ENCODE measurements at regions not wholly inside any gene's neighbourhood (a gene's known extent, or its start where the extent isn't known, plus 50 kb on each side); places are given as distances from the start of the nearest gene placed in this dataset.

DNA sequence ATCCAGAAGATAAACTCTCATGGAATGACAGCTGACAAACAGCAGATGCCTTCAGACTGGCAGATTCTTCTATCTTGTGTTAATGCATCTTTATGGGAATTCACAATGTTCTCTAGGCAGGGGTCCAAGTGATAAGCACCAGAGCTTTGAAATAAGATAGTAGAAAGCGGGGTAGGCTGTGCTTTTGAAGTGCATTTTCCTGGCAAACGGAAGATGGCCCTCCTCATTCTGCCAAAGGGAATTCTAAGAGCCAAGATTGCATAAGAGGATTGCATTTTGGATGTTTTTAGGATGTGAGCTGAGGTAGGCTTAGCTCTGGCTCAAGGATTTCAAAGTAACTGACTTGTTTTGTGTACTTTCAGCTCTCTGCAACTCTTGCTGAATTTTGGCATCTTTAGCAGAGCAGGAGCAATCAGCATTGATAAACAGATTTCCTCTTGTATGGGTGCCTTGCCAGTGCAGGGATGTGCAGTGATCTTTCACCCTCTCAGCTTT lies 298.5 kb upstream of the KLF6 start:
- no peak overlapping the region for H3K4me3 Mint-ChIP-seq
- H3K4me1 Mint-ChIP-seq: peaks cover 31% of the 10 kb centered on the region
- no peaks in the 10 kb centered on the region for H3K9me3 Mint-ChIP-seq
- H3K36me3 Mint-ChIP-seq (ENCODE audit: low read depth): no peaks in the 10 kb centered on the region
- ATAC-seq (replicated peaks): no peak
- no peak overlapping the region for H3K27ac Mint-ChIP-seq
- no peaks in the 10 kb centered on the region for H3K27me3 Mint-ChIP-seq

DNA sequence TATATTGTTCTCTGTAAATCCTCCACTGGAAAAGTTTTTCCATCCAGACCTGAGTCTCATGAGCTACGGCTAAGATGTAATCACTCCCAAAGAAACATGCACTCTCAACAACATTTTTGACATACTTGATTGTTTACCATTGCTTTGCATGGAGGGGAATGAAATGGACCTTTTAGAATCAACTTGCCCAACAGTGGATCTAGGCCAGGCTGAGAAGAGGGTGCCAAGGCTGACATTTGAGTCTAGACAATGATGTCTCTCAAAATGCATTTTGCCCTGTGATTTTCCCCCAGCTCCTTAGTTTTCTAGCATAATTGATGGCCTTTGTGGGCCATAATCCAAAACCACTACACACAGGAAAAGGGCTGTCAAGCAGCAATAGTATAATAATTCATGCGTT lies 297.9 kb upstream of the KLF6 start:
- Mint-ChIP-seq H3K36me3 (ENCODE audit: low read depth) (no peaks in the 10 kb centered on the region), H3K27me3 (no peaks in the 10 kb centered on the region), H3K4me1 (peaks cover 27% of the 10 kb centered on the region), H3K9me3 (no peaks in the 10 kb centered on the region), H3K4me3 (no peak overlapping the region), H3K27ac (no peak overlapping the region)
- no peak for ATAC-seq (replicated peaks)

DNA sequence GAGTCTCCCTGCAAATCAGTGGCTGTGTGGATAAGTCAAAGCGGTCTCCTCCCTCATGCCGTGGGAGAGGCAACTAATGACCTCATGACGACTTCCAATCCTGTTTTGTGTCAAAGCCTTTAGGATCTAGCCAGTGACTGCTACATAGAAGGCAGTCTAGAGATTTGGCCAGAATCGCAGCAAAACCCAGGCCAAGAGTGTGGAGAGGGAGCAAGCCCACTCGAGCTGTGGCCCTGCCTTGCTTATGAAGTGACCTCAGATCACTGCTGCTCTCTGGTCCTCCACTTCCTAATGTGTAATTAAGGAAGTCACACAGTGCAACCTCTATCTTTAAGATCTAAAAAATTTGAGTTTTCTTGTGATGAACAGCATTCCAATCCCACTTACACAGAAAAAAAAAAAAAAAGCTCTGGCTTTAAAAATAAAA lies 296.7 kb upstream of the KLF6 start:
- Mint-ChIP-seq H3K4me3 (peak overlapping the region; percentile 38), H3K36me3 (ENCODE audit: low read depth) (no peaks in the 10 kb centered on the region), H3K4me1 (peaks cover 32% of the 10 kb centered on the region), H3K9me3 (no peaks in the 10 kb centered on the region), H3K27ac (peak overlapping the region; percentile 90), H3K27me3 (no peaks in the 10 kb centered on the region)
- ATAC-seq (replicated peaks): peak; percentile 31

DNA sequence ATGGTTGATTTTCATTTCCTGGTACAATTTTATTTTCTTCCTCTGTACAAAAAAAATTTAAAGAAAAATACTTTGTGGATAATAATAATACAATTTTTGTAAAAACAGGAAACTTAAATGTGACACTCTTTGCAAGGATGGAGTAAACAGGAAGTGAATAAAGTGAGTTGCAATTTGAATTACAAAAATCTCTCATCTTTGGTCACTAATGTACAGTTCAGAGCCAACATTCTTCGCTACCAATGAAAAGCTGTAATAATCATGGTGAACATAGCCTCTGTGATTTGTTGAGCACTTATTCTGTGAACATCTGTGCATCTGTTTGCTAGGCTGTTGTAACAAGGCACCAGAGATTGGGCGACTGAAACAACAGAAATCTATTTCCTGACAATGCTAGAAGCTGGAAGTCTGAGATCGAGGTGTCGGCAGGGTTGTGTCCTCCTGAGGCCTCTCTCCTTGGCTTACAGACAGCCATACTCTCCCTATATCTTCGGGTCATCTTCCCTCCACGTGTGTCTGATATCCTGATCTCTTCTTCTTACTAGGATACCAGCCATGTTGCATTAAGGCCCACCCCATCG lies 295.3 kb upstream of the KLF6 start:
- H3K27ac Mint-ChIP-seq: peak overlapping the region; percentile 90
- H3K9me3 Mint-ChIP-seq: no peaks in the 10 kb centered on the region
- peak; percentile 51 for ATAC-seq (replicated peaks)
- no peaks in the 10 kb centered on the region for H3K36me3 Mint-ChIP-seq (ENCODE audit: low read depth)
- no peaks in the 10 kb centered on the region for H3K27me3 Mint-ChIP-seq
- peaks cover 38% of the 10 kb centered on the region for H3K4me1 Mint-ChIP-seq
- H3K4me3 Mint-ChIP-seq: peak overlapping the region; percentile 60

DNA sequence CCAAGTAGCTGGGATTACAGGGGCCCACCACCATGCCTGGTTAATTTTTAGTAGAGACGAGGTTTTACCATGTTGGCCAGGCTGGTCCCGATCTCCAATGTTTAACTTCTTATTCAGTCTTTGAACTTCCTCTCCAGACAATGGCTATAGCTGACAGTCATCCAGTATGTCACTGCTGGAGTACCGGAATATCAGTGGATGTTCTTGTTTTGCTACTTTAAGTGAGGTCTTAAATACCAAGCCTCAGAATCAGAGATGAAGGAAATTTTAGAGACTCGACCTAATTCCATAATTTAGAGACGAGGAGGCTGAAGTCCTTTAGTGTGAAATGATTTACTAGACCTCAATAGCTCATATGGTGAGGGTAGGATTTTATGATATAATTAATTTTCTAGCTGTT lies 294.8 kb upstream of the KLF6 start:
- H3K4me3 Mint-ChIP-seq: peak overlapping the region; percentile 60
- ATAC-seq (replicated peaks): no peak
- no peaks in the 10 kb centered on the region for H3K36me3 Mint-ChIP-seq (ENCODE audit: low read depth)
- H3K27ac Mint-ChIP-seq: peak overlapping the region; percentile 90
- H3K9me3 Mint-ChIP-seq: no peaks in the 10 kb centered on the region
- H3K27me3 Mint-ChIP-seq: no peaks in the 10 kb centered on the region
- H3K4me1 Mint-ChIP-seq: peaks cover 44% of the 10 kb centered on the region

DNA sequence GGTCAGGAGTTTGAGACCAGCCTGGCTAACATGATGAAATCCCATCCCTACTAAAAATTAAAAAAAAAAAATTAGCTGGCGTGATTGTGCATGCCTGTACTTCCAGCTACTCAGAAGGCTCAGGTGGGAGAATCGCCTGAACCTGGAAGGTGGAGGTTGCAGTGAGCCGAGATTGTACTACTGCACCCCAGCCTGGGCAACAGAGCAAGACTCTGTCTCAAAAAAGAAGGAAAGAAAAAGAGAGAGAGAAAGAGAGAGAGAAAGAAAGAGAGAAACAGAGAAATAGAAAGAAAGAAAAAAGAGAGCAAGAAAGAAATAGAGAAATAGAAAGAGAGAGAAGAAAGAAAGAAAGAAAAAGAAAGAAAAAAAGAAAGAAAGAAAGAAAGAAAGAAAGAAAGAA lies 292.8 kb upstream of the KLF6 start:
- H3K4me1 Mint-ChIP-seq: peaks cover 54% of the 10 kb centered on the region
- peak overlapping the region; percentile 71 for H3K27ac Mint-ChIP-seq

DNA sequence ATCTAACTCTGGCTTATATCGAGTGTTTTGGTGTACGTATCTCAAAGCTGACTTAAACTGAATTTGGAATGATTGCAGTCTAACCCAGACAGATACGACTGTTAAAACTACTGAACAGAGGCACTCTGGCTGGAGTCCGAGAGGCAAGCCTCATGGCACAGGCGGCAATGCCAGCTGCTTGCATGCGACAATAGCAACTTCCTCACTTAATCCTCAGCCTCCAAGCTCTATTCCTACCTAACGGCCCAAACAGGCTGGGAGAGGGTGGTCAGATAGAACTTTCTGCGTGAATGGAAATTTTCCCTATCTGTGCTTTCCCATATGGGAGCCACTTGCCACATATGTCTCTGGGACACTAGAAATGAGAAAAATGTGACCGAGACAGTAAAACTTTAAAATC lies 292.0 kb upstream of the KLF6 start:
- H3K4me3 Mint-ChIP-seq: peak overlapping the region; percentile 40
- H3K27me3 Mint-ChIP-seq: no peaks in the 10 kb centered on the region
- no peaks in the 10 kb centered on the region for H3K36me3 Mint-ChIP-seq (ENCODE audit: low read depth)
- no peak for ATAC-seq (replicated peaks)
- peaks cover 50% of the 10 kb centered on the region for H3K4me1 Mint-ChIP-seq
- H3K27ac Mint-ChIP-seq: peak overlapping the region; percentile 71
- H3K9me3 Mint-ChIP-seq: no peaks in the 10 kb centered on the region

More for the DNA sequence above, 292.8 kb upstream of the KLF6 start:
- Mint-ChIP-seq H3K27me3 (no peaks in the 10 kb centered on the region), H3K4me3 (peak overlapping the region; percentile 40), H3K9me3 (no peaks in the 10 kb centered on the region), H3K36me3 (ENCODE audit: low read depth) (no peaks in the 10 kb centered on the region)
- no peak for ATAC-seq (replicated peaks)

DNA sequence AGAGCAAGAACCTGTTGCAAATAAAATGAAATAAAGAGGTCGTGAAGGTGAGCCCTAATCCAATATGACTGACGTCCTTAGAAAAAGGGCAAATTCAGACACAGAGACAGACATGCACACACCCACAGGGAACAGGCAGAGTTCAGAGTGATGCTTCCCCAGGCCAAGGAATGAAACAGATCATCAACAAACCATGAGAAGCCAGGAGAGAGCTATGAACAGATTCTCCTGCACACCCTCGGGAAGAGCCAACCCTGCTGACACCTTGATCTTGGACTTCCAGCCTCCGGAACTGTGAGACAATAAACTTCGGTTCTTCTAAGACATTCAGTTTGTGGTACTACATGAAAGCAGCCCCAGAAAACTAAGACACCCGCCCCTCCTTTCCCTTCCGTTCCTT lies 290.4 kb upstream of the KLF6 start:
- H3K4me1 Mint-ChIP-seq: peaks cover 41% of the 10 kb centered on the region
- H3K9me3 Mint-ChIP-seq: no peaks in the 10 kb centered on the region
- H3K27ac Mint-ChIP-seq: peak overlapping the region; percentile 77
- H3K36me3 Mint-ChIP-seq (ENCODE audit: low read depth): no peaks in the 10 kb centered on the region
- no peak for ATAC-seq (replicated peaks)
- peak overlapping the region; percentile 78 for H3K4me3 Mint-ChIP-seq
- no peaks in the 10 kb centered on the region for H3K27me3 Mint-ChIP-seq

DNA sequence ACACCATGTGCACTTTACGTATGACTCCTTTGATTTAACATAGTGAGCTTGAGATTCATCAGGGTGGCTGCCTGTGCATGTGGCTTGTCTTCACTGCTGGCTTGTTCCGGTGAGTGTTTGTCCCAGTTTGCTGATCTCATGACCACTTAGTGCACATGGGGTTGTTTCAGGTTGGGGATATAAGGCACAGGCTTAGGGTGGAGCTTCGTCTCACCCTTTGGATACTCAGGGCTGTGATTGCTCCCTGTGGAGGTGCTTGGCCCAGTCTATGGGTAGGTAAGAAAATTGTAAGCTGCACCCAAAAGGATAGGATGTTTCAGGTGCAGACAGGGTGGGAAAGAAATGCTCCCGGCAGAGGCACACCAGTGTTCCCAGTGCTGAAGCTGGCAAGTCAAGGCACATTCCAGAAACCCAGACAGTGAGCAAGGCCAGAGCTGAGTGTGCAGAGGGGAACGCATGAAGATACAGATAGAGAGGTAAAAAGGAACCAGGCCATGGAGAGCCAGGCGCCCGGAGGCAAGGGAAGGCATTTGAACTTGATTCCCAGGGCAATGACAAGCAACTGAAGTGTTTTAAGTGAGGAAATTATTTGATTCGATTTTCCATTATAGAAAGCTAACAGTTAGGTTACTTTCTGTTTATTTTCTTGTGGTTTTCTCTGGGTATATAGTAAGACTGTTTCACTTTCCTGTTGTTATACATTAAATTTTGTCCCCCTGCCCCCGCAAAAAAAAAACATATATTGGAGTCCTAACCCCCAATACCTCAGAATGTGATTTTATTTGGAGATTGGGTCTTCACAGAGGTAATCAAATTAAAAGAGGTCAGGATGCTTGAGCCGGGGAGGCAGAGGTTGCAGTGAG lies 289.8 kb upstream of the KLF6 start:
- peak overlapping the region; percentile 77 for H3K27ac Mint-ChIP-seq
- peak overlapping the region; percentile 78 for H3K4me3 Mint-ChIP-seq
- H3K4me1 Mint-ChIP-seq: peaks cover 34% of the 10 kb centered on the region
- H3K9me3 Mint-ChIP-seq: no peaks in the 10 kb centered on the region
- ATAC-seq (replicated peaks): peak; percentile 90
- no peaks in the 10 kb centered on the region for H3K36me3 Mint-ChIP-seq (ENCODE audit: low read depth)
- H3K27me3 Mint-ChIP-seq: no peaks in the 10 kb centered on the region

GRCh38 chr10:4073912-4074311 lies 288.9 kb upstream of the KLF6 start:
- Mint-ChIP-seq H3K4me3 (peak overlapping the region; percentile 78), H3K27me3 (no peaks in the 10 kb centered on the region), H3K4me1 (peaks cover 31% of the 10 kb centered on the region), H3K36me3 (ENCODE audit: low read depth) (no peaks in the 10 kb centered on the region), H3K9me3 (no peaks in the 10 kb centered on the region), H3K27ac (no peak overlapping the region)
- ATAC-seq (replicated peaks): no peak

DNA sequence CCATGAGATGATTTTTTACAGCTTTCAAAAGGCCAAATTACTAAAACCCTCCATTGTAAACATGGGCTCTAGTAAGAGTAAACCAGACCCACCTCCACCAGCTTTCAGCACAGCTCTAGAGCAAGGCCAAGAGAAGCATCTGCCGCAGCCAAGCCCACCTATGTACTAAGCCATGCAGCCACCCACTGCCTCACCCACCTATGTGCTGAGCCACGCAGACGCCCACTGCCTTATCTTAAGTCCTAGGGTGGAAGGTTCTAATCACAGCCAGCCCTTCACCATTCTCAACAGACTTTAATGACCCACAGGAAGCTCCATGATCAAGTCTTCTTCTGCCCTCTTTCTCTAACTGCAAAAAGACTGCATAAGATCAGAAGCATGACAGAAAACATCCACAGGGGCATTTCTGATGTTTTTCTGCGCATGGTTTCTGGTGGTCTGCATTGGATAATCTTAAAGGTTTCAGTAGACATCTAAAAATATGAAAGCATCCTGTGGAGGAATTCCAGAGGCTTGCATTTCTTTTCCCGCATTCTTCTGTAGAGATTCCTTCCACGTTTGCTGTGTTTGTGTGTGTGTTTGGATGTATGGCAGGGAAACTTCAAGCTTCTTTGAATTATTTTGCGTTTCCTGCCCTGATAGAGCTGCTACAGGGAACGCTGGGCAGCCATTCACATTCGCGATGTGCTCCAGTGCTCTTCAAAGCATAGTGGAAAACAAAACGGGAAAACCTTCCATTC lies 286.1 kb upstream of the KLF6 start:
- Mint-ChIP-seq H3K27ac (no peak overlapping the region), H3K27me3 (no peaks in the 10 kb centered on the region), H3K4me1 (peaks cover 23% of the 10 kb centered on the region), H3K4me3 (no peak overlapping the region), H3K36me3 (ENCODE audit: low read depth) (no peaks in the 10 kb centered on the region), H3K9me3 (no peaks in the 10 kb centered on the region)
- ATAC-seq (replicated peaks): no peak

DNA sequence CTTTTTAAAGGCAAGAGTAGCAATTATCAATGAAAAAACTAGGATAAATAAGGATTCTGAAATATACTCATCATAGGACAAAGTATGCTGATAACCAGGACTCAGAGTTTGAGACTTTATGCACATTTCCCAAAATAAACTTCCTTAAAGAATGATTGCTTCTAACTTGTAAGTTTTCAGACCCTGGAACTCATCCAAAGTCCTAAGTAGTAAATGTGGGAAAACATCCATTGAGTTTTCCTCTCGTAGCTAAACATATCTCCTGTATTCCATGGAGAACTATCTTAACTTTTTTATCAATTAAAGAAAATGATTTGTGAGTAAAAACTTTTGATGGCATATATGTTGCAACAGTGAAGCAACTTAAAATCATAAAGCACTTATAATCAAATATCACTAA lies 285.2 kb upstream of the KLF6 start:
- no peak overlapping the region for H3K4me3 Mint-ChIP-seq
- no peak for ATAC-seq (replicated peaks)
- H3K4me1 Mint-ChIP-seq: peaks cover 15% of the 10 kb centered on the region
- no peak overlapping the region for H3K27ac Mint-ChIP-seq
- H3K27me3 Mint-ChIP-seq: no peaks in the 10 kb centered on the region
- no peaks in the 10 kb centered on the region for H3K9me3 Mint-ChIP-seq
- no peaks in the 10 kb centered on the region for H3K36me3 Mint-ChIP-seq (ENCODE audit: low read depth)

GRCh38 chr10:4069491-4069890 lies 284.5 kb upstream of the KLF6 start:
- Mint-ChIP-seq H3K9me3 (no peaks in the 10 kb centered on the region), H3K4me3 (no peak overlapping the region), H3K27me3 (no peaks in the 10 kb centered on the region), H3K36me3 (ENCODE audit: low read depth) (no peaks in the 10 kb centered on the region), H3K27ac (no peak overlapping the region), H3K4me1 (peaks cover 8% of the 10 kb centered on the region)
- ATAC-seq (replicated peaks): no peak

- Mint-ChIP-seq H3K4me1 (peaks cover 3% of the 10 kb centered on the region), H3K9me3 (no peaks in the 10 kb centered on the region), H3K4me3 (no peak overlapping the region), H3K36me3 (ENCODE audit: low read depth) (no peaks in the 10 kb centered on the region), H3K27me3 (no peaks in the 10 kb centered on the region), H3K27ac (no peak overlapping the region)
- no peak for ATAC-seq (replicated peaks)
Observed at GRCh38 chr10:4068629-4069028, 283.6 kb upstream of the KLF6 start.

Data from activated T-helper 17 cell treated with anti-CD3 and anti-CD28 coated beads, Interleukin-2, amount 50 U/mL, for 72 hours (primary cell).